ENCODE measurements at regions not wholly inside any gene's neighbourhood (a gene's known extent, or its start where the extent isn't known, plus 50 kb on each side); places are given as distances from the start of the nearest gene placed in this dataset.

DNA sequence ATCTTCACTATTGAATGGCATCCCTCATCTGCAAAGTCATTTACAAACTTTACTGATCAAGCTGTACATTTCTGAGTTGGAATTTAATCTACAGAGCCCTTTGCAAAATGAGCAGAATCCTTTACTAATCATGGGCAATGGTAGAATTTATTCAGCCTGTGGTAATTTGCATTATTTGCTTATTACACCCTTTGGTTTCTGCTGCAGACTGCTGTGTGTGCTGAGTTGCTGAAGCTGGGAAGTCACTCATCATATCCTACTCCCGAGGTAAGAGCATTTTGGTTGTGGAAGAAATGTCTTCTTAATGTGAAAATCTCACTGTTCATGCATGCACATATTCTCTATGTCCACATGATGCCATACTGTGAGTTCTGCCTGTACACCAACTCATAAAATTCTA is 357.4 kb upstream of the SLC39A10 start:
- TF ChIP-seq CTCF (IDR thresholded peaks at IDR 0.05), result no peak
- no peak for TF ChIP-seq EP300 (IDR thresholded peaks at IDR 0.05)
- no peak for TF ChIP-seq POLR2A (IDR thresholded peaks at IDR 0.05)
- no peak for TF ChIP-seq POLR2AphosphoS5 (IDR thresholded peaks at IDR 0.05)

Data from sigmoid colon (tissue), 4 donors.